Tibial nerve (tissue), 4 donors: ENCODE measurements at regions not wholly inside any gene's neighbourhood (a gene's known extent, or its start where the extent isn't known, plus 50 kb on each side); places are given as distances from the start of the nearest gene placed in this dataset.
A peak's percentile ranks its signal among the peaks of the same experiment; 100 is the strongest.

Source experiments
- DNase-seq, 2 donors: peaks; one replicate each; pipeline ENCODE4 v3.0.0-alpha.2; 2019; ENCODE audit warnings: low spot score in 2 of 2
- H3K27ac ChIP-seq, 4 donors: fragments of 200-600 bp; sonication (generic) in 3 of 4; one replicate each; pipeline ENCODE4 v1.5.1; 2017 to 2019; ENCODE audit warnings: mild to moderate bottlenecking in 1 of 4
- H3K27me3 ChIP-seq, 2 donors: fragments of 200-600 bp; sonication (generic) in 1 of 2; one replicate each; pipeline versions ENCODE4 v1.5.1 to v1.6.0; 2017 to 2019
- H3K36me3 ChIP-seq, 3 donors: fragments of 200-600 bp; sonication (generic); one replicate each; pipeline ENCODE4 v1.5.1; 2018 to 2019
- H3K4me1 ChIP-seq, 4 donors: fragments of 200-600 bp; sonication (generic) in 3 of 4; one replicate each; pipeline ENCODE4 v1.5.1; 2017 to 2019
- H3K4me3 ChIP-seq, 4 donors: fragments of 200-600 bp; sonication (generic) in 3 of 4; one replicate each; pipeline ENCODE4 v1.5.1; 2017 to 2019; ENCODE audit warnings: mild to moderate bottlenecking in 1 of 4, moderate library complexity in 1 of 4
- H3K9me3 ChIP-seq, 4 donors: fragments of 200-600 bp; sonication (generic) in 3 of 4; one replicate each; pipeline ENCODE4 v1.5.1; 2017 to 2019
- EP300 ChIP-seq, 2 donors: sonication (generic); formaldehyde crosslinking; IDR thresholded peaks; one replicate each; pipeline ENCODE4 v1.6.1; 2017; ENCODE audit warnings: antibody characterized with exemption in 2 of 2, mild to moderate bottlenecking in 1 of 2
- POLR2A ChIP-seq, 2 donors: fragments of 450-650 bp; IDR thresholded peaks; one replicate each; pipeline ENCODE4 v1.6.1; 2017; ENCODE audit warnings: antibody characterized with exemption in 2 of 2, mild to moderate bottlenecking in 2 of 2, moderate library complexity in 2 of 2
- WGBS, 2 donors: methylation state at CpG; one replicate each; pipeline ENCODE4 v1.1.5; 2018; 5-methylcytosine and 5-hydroxymethylcytosine counted together
- TF ChIP-seq, protein P1 (sequence below), 5 experiments: fragments of 200-600 bp in 3 of 5; fragments of 450-650 bp in 2 of 5; sonication (generic) in 3 of 5; IDR thresholded peaks; one replicate each; pipeline ENCODE4 v1.5.1; 2016 to 2019; ENCODE audit warnings: antibody characterized with exemption in 5 of 5, mild to moderate bottlenecking in 3 of 5, moderate library complexity in 2 of 5

DNA sequence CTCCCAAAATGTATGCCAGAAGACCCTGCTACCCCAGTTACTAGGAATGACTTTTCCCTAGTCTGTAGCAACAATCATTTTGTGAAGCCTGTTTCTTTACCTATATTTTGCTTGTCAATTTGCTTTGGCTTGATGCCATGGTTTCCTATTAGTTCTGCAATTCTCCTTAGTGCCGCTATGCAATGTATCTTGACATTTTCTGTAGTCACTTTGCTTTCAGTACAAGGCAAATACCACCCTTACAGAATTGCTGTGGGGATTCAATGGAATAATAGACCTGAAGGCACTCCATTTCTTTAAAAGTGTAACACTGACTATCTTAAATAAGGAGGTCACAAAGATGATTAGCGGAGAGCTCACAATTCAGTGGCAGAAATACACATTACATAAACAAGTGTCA, 291.1 kb downstream of the NR2F1-AS1 start:
- no peak for TF ChIP-seq EP300 (IDR thresholded peaks at IDR 0.05)
- TF ChIP-seq, protein P1, sequence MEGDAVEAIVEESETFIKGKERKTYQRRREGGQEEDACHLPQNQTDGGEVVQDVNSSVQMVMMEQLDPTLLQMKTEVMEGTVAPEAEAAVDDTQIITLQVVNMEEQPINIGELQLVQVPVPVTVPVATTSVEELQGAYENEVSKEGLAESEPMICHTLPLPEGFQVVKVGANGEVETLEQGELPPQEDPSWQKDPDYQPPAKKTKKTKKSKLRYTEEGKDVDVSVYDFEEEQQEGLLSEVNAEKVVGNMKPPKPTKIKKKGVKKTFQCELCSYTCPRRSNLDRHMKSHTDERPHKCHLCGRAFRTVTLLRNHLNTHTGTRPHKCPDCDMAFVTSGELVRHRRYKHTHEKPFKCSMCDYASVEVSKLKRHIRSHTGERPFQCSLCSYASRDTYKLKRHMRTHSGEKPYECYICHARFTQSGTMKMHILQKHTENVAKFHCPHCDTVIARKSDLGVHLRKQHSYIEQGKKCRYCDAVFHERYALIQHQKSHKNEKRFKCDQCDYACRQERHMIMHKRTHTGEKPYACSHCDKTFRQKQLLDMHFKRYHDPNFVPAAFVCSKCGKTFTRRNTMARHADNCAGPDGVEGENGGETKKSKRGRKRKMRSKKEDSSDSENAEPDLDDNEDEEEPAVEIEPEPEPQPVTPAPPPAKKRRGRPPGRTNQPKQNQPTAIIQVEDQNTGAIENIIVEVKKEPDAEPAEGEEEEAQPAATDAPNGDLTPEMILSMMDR (IDR thresholded peaks at IDR 0.05), result no peak
- no peak for TF ChIP-seq POLR2A (IDR thresholded peaks at IDR 0.05)
- H3K4me1 ChIP-seq, result no peaks in the 10 kb centered on the region
- 97 to 100% methylated on average over 2 of the region's 2 CpGs for WGBS, 2 donors
- H3K9me3 ChIP-seq, result peaks cover 0 to 29% (median 3%) of the 10 kb centered on the region in 4 donors
- no peak for DNase-seq
- no peak overlapping the region for H3K4me3 ChIP-seq
- H3K36me3 ChIP-seq, result no peaks in the 10 kb centered on the region
- H3K27ac ChIP-seq, result no peak overlapping the region
- H3K27me3 ChIP-seq, result no peaks in the 10 kb centered on the region

- DNase-seq, result no peak
- Histone ChIP-seq H3K27me3 (no peaks in the 10 kb centered on the region), H3K36me3 (no peaks in the 10 kb centered on the region), H3K4me3 (no peak overlapping the region), H3K4me1 (no peaks in the 10 kb centered on the region), H3K27ac (no peak overlapping the region), H3K9me3 (peaks cover 0 to 29% (median 3%) of the 10 kb centered on the region in 4 donors)
- TF ChIP-seq EP300 (IDR thresholded peaks at IDR 0.05) (no peak), POLR2A (IDR thresholded peaks at IDR 0.05) (no peak)
- TF ChIP-seq, protein P1 (IDR thresholded peaks at IDR 0.05), result no peak
- WGBS, 2 donors, result 85 to 100% methylated on average over 1 of the region's 1 CpG
These were observed 295.6 kb downstream of the NR2F1-AS1 start for GRCh38 chr5:93285461-93285860.

DNA sequence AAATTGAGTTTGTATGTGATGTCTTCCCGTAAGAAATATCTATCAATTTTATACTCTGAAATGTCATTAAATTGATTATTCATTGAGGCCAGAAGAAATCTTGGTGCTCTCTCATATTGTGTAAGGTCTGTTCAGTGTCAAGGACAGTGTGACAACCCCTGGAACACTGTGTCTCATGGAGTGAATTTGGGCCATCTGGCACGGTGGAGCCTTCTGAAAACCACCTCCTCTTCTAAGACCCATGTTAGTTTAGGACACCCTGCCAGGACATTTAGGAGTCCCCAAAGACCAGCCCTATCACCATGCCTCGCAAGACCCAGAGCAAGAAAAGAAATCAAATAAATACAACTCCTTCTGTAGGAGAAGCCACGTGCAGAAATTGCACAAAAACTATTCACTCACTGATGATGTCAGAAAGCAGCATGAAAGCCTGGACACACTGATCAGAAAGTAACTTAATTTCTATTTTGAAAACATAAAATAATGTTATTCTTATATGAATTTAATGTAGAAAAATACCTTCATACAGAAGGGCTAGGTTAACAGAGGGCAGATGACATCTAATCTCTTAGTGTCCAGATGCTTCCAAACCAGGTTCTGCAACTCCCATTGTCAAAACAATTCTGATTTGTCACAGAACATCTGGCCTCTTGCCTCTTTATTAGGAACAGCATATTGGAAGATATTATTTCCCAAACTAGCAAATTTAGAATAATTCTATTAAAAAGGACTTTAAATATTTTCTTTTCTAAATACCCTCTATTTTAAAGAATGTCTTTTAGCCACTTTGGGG, 298.8 kb downstream of the NR2F1-AS1 start:
- Histone ChIP-seq H3K27ac (no peak overlapping the region), H3K4me3 (no peak overlapping the region), H3K4me1 (peaks cover 0 to 10% (median 4%) of the 10 kb centered on the region in 4 donors), H3K9me3 (peaks cover 0 to 17% (median 1%) of the 10 kb centered on the region in 4 donors), H3K27me3 (no peaks in the 10 kb centered on the region), H3K36me3 (no peaks in the 10 kb centered on the region)
- 58 to 60% methylated on average over 4 of the region's 4 CpGs for WGBS, 2 donors
- TF ChIP-seq EP300 (IDR thresholded peaks at IDR 0.05) (peak in 1 of 2 donors; percentile 49), POLR2A (IDR thresholded peaks at IDR 0.05) (no peak)
- TF ChIP-seq, protein P1 (IDR thresholded peaks at IDR 0.05), result no peak
- peak; percentile 25 to 34 for DNase-seq

GRCh38 chr5:93280518-93280917, 300.5 kb downstream of the NR2F1-AS1 start:
- no peak for DNase-seq
- no peak overlapping the region for H3K4me3 ChIP-seq
- peaks cover 0 to under 1% (median 0%) of the 10 kb centered on the region in 4 donors for H3K9me3 ChIP-seq
- TF ChIP-seq, protein P1 (IDR thresholded peaks at IDR 0.05), result no peak
- TF ChIP-seq EP300 (IDR thresholded peaks at IDR 0.05), result no peak
- H3K36me3 ChIP-seq, result no peaks in the 10 kb centered on the region
- peaks cover 0 to 10% (median 4%) of the 10 kb centered on the region in 4 donors for H3K4me1 ChIP-seq
- H3K27ac ChIP-seq, result no peak overlapping the region
- WGBS, 2 donors, result 77 to 89% methylated on average over 3 of the region's 3 CpGs
- H3K27me3 ChIP-seq, result no peaks in the 10 kb centered on the region

DNA sequence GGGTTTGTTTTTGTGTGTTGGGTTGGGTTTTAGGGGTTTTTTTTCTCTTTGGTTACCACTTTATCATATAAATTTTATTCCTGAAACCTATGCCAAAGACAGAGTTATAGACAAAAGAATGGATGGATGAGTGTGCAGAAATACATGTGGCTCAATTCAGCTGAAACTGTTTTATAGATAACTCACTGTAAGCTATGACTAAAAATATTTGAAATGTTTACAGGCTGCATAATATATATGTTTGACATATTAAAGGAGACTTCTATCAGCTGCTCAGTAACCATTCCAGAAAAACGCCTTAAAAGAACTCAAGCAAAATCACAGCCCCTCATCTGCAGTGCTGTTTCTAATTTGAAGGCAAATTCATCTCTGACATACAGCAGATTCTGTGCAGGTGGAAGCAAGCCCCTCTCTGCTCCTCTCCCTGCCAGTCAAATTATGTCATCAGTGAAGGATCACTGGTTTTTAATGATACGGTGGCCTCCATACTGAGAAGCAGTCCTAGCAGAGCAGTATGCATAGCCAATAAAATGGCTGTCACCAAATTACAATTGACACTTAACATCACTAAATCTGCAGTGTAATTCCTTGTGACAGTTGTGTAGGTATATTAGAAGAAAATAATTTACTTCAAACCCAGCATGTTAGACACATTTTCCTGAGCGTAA, 301.6 kb downstream of the NR2F1-AS1 start:
- H3K9me3 ChIP-seq, result no peaks in the 10 kb centered on the region
- H3K27me3 ChIP-seq, result no peaks in the 10 kb centered on the region
- H3K4me3 ChIP-seq, result no peak overlapping the region
- peaks cover 0 to 10% (median 4%) of the 10 kb centered on the region in 4 donors for H3K4me1 ChIP-seq
- no peak for DNase-seq
- 83 to 86% methylated on average over 3 of the region's 3 CpGs for WGBS, 2 donors
- TF ChIP-seq POLR2A (IDR thresholded peaks at IDR 0.05) (no peak), EP300 (IDR thresholded peaks at IDR 0.05) (no peak)
- TF ChIP-seq, protein P1 (IDR thresholded peaks at IDR 0.05), result no peak
- no peak overlapping the region for H3K27ac ChIP-seq
- no peaks in the 10 kb centered on the region for H3K36me3 ChIP-seq
